ENCODE measurements at regions not wholly inside any gene's neighbourhood (a gene's known extent, or its start where the extent isn't known, plus 50 kb on each side); places are given as distances from the start of the nearest gene placed in this dataset.
"Not testable (repeated sequence)": the region's sequence is repeated elsewhere in the genome, so short reads cannot be mapped to it uniquely, and the experiment has no call there.

DNA sequence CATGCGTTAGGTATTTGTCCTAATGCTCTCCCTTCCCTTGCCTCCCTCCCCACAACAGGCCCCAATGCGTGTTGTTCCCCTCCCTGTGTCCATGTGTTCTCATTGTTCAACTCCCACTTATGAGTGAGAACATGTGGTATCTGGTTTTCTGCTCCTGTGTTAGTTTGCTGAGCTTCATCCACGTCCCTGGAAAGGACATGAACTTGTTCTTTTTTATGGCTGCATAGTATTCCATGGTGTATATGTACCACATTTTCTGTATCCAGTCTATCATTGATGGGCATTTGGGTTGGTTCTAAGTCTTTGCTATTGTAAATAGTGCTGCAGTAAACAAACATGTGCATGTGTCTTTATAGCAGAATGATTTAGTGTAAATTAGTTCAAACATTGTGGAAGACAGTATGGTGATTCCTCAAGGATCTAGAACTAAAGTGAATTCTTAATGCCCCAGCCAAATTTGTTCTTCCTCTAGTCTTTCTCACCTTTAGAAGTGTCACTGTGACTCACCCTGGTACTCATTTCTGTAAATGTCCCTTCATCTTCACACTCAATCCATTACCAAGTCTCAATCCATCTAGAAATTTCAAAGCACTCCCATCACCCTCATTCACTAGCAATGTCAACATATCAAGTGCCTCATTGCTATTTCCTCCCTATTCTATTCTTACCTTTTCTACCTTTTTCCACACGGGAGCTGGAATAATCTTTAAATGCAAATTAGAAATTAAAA, 123.9 kb downstream of the MREG start:
- H3K4me1 Mint-ChIP-seq (ENCODE audit: low read depth, unreplicated experiment); H3K27me3 Mint-ChIP-seq (ENCODE audit: unreplicated experiment); H3K36me3 Mint-ChIP-seq (ENCODE audit: unreplicated experiment); DNase-seq; H3K27ac Mint-ChIP-seq (ENCODE audit: unreplicated experiment); H3K4me3 Mint-ChIP-seq (ENCODE audit: unreplicated experiment); H3K9me3 Mint-ChIP-seq (ENCODE audit: unreplicated experiment): not testable (repeated sequence)

DNA sequence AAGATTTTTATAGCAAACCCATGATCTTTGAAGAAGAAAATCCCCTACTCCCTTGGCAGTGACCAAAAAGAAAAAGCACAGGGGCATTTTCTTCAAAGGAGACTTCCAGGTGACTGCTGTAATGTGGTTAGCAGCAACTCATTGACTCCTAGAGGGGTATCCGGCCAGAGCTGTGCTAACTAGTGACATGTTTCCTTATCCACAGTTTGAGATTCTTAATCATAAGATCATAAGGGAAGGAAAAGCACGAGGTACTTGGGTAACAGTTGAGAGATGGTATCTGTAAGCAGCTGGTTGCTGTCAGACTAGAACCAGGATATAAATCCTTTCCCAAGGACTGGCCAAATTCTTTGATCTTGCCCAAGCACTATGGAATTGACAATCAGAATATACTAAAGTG, 124.7 kb downstream of the MREG start:
- peaks cover 2% of the 10 kb centered on the region for H3K9me3 Mint-ChIP-seq (ENCODE audit: unreplicated experiment)
- peaks cover 9% of the 10 kb centered on the region for H3K4me1 Mint-ChIP-seq (ENCODE audit: low read depth, unreplicated experiment)
- TF ChIP-seq CTCF (IDR thresholded peaks at IDR 0.05; ENCODE audit: partially characterized antibody, unreplicated experiment): no peak
- H3K4me3 Mint-ChIP-seq (ENCODE audit: unreplicated experiment): no peak overlapping the region
- H3K27me3 Mint-ChIP-seq (ENCODE audit: unreplicated experiment): no peaks in the 10 kb centered on the region
- no peak overlapping the region for H3K27ac Mint-ChIP-seq (ENCODE audit: unreplicated experiment)
- DNase-seq: no peak
- no peaks in the 10 kb centered on the region for H3K36me3 Mint-ChIP-seq (ENCODE audit: unreplicated experiment)

- H3K27me3 Mint-ChIP-seq (ENCODE audit: unreplicated experiment): no peaks in the 10 kb centered on the region
- no peaks in the 10 kb centered on the region for H3K36me3 Mint-ChIP-seq (ENCODE audit: unreplicated experiment)
- no peak for TF ChIP-seq CTCF (IDR thresholded peaks at IDR 0.05; ENCODE audit: partially characterized antibody, unreplicated experiment)
- DNase-seq: no peak
- H3K4me1 Mint-ChIP-seq (ENCODE audit: low read depth, unreplicated experiment): peaks cover 10% of the 10 kb centered on the region
- H3K27ac Mint-ChIP-seq (ENCODE audit: unreplicated experiment): no peak overlapping the region
- peaks cover 4% of the 10 kb centered on the region for H3K9me3 Mint-ChIP-seq (ENCODE audit: unreplicated experiment)
- no peak overlapping the region for H3K4me3 Mint-ChIP-seq (ENCODE audit: unreplicated experiment)
Measured at GRCh38 chr2:215887303-215887702, 126.0 kb downstream of the MREG start.

- Mint-ChIP-seq H3K36me3 (ENCODE audit: unreplicated experiment) (no peaks in the 10 kb centered on the region), H3K27me3 (ENCODE audit: unreplicated experiment) (no peaks in the 10 kb centered on the region), H3K4me3 (ENCODE audit: unreplicated experiment) (no peak overlapping the region), H3K4me1 (ENCODE audit: low read depth, unreplicated experiment) (peaks cover 16% of the 10 kb centered on the region), H3K27ac (ENCODE audit: unreplicated experiment) (no peak overlapping the region), H3K9me3 (ENCODE audit: unreplicated experiment) (peaks cover 6% of the 10 kb centered on the region)
- no peak for DNase-seq
- TF ChIP-seq CTCF (IDR thresholded peaks at IDR 0.05; ENCODE audit: partially characterized antibody, unreplicated experiment): no peak
Measured at GRCh38 chr2:215886022-215886421, 127.3 kb downstream of the MREG start.

DNA sequence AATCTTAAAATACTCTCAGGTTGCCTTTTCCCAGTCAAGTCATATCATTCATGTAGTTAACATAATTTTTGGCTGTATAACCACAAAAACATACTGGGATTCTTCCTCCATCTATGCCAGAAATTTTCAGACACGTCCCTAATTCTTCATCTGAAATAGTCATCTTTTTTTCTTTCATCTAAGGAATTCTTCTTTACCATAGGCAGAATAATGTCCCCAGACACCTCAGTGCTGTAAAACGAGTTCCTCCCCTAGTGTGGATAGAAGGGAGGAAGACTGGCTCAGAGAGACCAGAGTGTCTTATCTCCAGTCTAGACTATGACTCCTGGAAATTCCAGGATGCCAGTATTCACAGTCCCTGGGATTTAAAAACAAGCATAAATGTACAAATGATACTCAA, 127.8 kb downstream of the MREG start:
- peaks cover 6% of the 10 kb centered on the region for H3K9me3 Mint-ChIP-seq (ENCODE audit: unreplicated experiment)
- H3K27ac Mint-ChIP-seq (ENCODE audit: unreplicated experiment): no peak overlapping the region

More for the DNA sequence above, 127.8 kb downstream of the MREG start:
- H3K4me1 Mint-ChIP-seq (ENCODE audit: low read depth, unreplicated experiment): peaks cover 20% of the 10 kb centered on the region
- no peaks in the 10 kb centered on the region for H3K27me3 Mint-ChIP-seq (ENCODE audit: unreplicated experiment)
- no peaks in the 10 kb centered on the region for H3K36me3 Mint-ChIP-seq (ENCODE audit: unreplicated experiment)
- no peak for TF ChIP-seq CTCF (IDR thresholded peaks at IDR 0.05; ENCODE audit: partially characterized antibody, unreplicated experiment)
- no peak overlapping the region for H3K4me3 Mint-ChIP-seq (ENCODE audit: unreplicated experiment)
- no peak for DNase-seq
